Caco-2 (cell line): ENCODE measurements at regions not wholly inside any gene's neighbourhood (a gene's known extent, or its start where the extent isn't known, plus 50 kb on each side); places are given as distances from the start of the nearest gene placed in this dataset.

ENCODE experiments used
- BruUV-seq: library from RNA; stranded (reverse); fragments of 400-500 nt; replicated peaks from 2 replicates; lab custom pipeline; 2021; lab: Mats Ljungman, UMichigan
- CTCF ChIA-PET: fragments of 300-600 bp; sonication (Branson Sonifier 250); formaldehyde crosslinking; loops from one replicate; lab custom pipeline; 2022; ENCODE audit warnings: antibody characterized with exemption; lab: Charles Lee
- POLR2A ChIA-PET: fragments of 300-600 bp; sonication (Branson Sonifier 250); formaldehyde crosslinking; loops from one replicate; lab custom pipeline; 2022; ENCODE audit warnings: antibody characterized with exemption; lab: Charles Lee
- DNase-seq, 2 experiments: peaks; one replicate each; pipeline versions ENCODE4 v3.0.0 to v3.0.0-alpha.2; 2020 to 2022
- H3K27me3 ChIP-seq: replicated peaks from 2 replicates; pipeline ENCODE4 v1.6.0; 2011; ENCODE audit warnings: low read length; ENCODE audit not compliant: control insufficient read depth, insufficient read depth
- H3K36me3 ChIP-seq: 2 replicates; pipeline ENCODE4 v1.5.1; 2011; ENCODE audit warnings: low read length; ENCODE audit not compliant: control insufficient read depth, insufficient read depth
- H3K4me1 ChIP-seq: fragments of 250-450 bp; sonication (Bioruptor Pico); 2 replicates; pipeline ENCODE4 v1.5.1; 2020; ENCODE audit warnings: mild to moderate bottlenecking
- H3K4me3 ChIP-seq: 2 replicates; pipeline ENCODE4 v1.5.1; 2011; ENCODE audit warnings: low read depth, mild to moderate bottlenecking, control low read depth, low read length
- H3K9me3 ChIP-seq: fragments of 250-450 bp; sonication (Bioruptor Pico); 2 replicates; pipeline ENCODE4 v1.5.1; 2020; ENCODE audit warnings: mild to moderate bottlenecking, moderate library complexity
- H3K27ac Mint-ChIP-seq: one replicate; pipeline ENCODE4 v1.8.0; 2022; ENCODE audit warnings: mixed read lengths; ENCODE audit not compliant: unreplicated experiment
- H3K27me3 Mint-ChIP-seq: one replicate; pipeline ENCODE4 v1.8.0; 2022; ENCODE audit warnings: mixed read lengths; ENCODE audit not compliant: insufficient read depth, unreplicated experiment
- H3K36me3 Mint-ChIP-seq: one replicate; pipeline ENCODE4 v1.8.0; 2022; ENCODE audit warnings: mild to moderate bottlenecking, mixed read lengths; ENCODE audit not compliant: insufficient read depth, unreplicated experiment
- H3K4me1 Mint-ChIP-seq: one replicate; pipeline ENCODE4 v1.8.0; 2022; ENCODE audit warnings: low read depth, mixed read lengths; ENCODE audit not compliant: unreplicated experiment
- H3K4me3 Mint-ChIP-seq: one replicate; pipeline ENCODE4 v1.8.0; 2022; ENCODE audit warnings: mild to moderate bottlenecking, moderate library complexity, mixed read lengths; ENCODE audit not compliant: unreplicated experiment
- H3K9me3 Mint-ChIP-seq: one replicate; pipeline ENCODE4 v1.8.0; 2022; ENCODE audit warnings: mixed read lengths; ENCODE audit not compliant: unreplicated experiment
- intact Hi-C: fragments of 100-400 bp; cut with micrococcal nuclease; formaldehyde crosslinking; loops from one replicate; pipeline ENCODE4 v1.10.0; 2022; ENCODE audit not compliant: unreplicated experiment
- TF ChIP-seq, protein P1 (sequence below), 2 experiments: fragments of 200-600 bp in 1 of 2; IDR thresholded peaks; 1 replicate in 1 of 2; 2 replicates in 1 of 2; pipeline versions ENCODE4 v1.5.1 to v1.8.0; 2011 to 2022; ENCODE audit warnings: antibody characterized with exemption in 1 of 2, control low read depth in 1 of 2, inconsistent platforms in 1 of 2, low read depth in 1 of 2, low read length in 1 of 2, mild to moderate bottlenecking in 1 of 2, moderate library complexity in 1 of 2; ENCODE audit not compliant: insufficient read depth in 1 of 2, severe bottlenecking in 1 of 2, unreplicated experiment in 1 of 2

- Mint-ChIP-seq H3K4me1 (no peaks in the 10 kb centered on the region), H3K27ac (no peak overlapping the region), H3K4me3 (no peak overlapping the region), H3K9me3 (no peaks in the 10 kb centered on the region), H3K27me3 (peaks cover 19% of the 10 kb centered on the region), H3K36me3 (no peaks in the 10 kb centered on the region)
- H3K4me1 ChIP-seq = no peaks in the 10 kb centered on the region
- no peaks in the 10 kb centered on the region for H3K27me3 ChIP-seq
- TF ChIP-seq, protein P1, sequence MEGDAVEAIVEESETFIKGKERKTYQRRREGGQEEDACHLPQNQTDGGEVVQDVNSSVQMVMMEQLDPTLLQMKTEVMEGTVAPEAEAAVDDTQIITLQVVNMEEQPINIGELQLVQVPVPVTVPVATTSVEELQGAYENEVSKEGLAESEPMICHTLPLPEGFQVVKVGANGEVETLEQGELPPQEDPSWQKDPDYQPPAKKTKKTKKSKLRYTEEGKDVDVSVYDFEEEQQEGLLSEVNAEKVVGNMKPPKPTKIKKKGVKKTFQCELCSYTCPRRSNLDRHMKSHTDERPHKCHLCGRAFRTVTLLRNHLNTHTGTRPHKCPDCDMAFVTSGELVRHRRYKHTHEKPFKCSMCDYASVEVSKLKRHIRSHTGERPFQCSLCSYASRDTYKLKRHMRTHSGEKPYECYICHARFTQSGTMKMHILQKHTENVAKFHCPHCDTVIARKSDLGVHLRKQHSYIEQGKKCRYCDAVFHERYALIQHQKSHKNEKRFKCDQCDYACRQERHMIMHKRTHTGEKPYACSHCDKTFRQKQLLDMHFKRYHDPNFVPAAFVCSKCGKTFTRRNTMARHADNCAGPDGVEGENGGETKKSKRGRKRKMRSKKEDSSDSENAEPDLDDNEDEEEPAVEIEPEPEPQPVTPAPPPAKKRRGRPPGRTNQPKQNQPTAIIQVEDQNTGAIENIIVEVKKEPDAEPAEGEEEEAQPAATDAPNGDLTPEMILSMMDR (IDR thresholded peaks at IDR 0.05; ENCODE audit: insufficient read depth in 1 of 2, low read depth in 1 of 2, low read length in 1 of 2, severe bottlenecking in 1 of 2, unreplicated experiment in 1 of 2) = no peak
- H3K4me3 ChIP-seq = no peak overlapping the region
- BruUV-seq = no TSS peak
- POLR2A ChIA-PET = no interaction called here
- H3K36me3 ChIP-seq = no peaks in the 10 kb centered on the region
- no peak for DNase-seq
- H3K9me3 ChIP-seq = no peaks in the 10 kb centered on the region
- CTCF ChIA-PET = no interaction called here
- intact Hi-C loops = no loop called here
Observed at GRCh38 chr1:57996400-57996799, 550.1 kb downstream of the OMA1 start.

GRCh38 chr1:57991289-57991688 is 555.2 kb downstream of the OMA1 start:
- Mint-ChIP-seq H3K4me1 (no peaks in the 10 kb centered on the region), H3K27ac (no peak overlapping the region), H3K4me3 (no peak overlapping the region), H3K36me3 (no peaks in the 10 kb centered on the region), H3K9me3 (no peaks in the 10 kb centered on the region), H3K27me3 (peaks cover 10% of the 10 kb centered on the region)
- TF ChIP-seq, protein P1 (IDR thresholded peaks at IDR 0.05; ENCODE audit: insufficient read depth in 1 of 2, low read depth in 1 of 2, low read length in 1 of 2, severe bottlenecking in 1 of 2, unreplicated experiment in 1 of 2) = no peak
- no peaks in the 10 kb centered on the region for H3K27me3 ChIP-seq
- H3K4me3 ChIP-seq = no peak overlapping the region
- no peaks in the 10 kb centered on the region for H3K36me3 ChIP-seq
- no peaks in the 10 kb centered on the region for H3K9me3 ChIP-seq
- ChIA-PET POLR2A (no interaction called here), CTCF (no interaction called here)
- no peaks in the 10 kb centered on the region for H3K4me1 ChIP-seq
- intact Hi-C loops = no loop called here
- BruUV-seq = no TSS peak
- DNase-seq = no peak

DNA sequence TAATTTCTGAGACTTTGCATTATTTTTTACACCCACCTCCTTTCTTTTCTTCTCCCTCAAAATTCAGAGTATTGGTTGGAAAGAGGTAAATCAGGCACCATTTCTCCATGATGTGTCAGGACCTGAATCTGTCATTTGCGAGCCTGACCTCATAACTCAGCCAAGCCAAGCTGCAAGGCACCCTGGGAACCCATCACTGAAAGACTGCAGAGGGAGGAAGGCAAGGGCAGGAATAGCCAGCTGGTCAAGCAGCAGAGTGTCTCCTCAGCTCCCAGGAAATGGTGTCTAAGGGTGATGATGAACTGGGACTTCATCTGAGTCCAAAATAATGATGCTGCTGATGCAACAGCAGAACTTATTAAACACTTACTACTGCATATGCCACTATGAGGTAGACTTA is 556.6 kb downstream of the OMA1 start:
- intact Hi-C loops = no loop called here
- H3K9me3 Mint-ChIP-seq = no peaks in the 10 kb centered on the region
- H3K4me1 Mint-ChIP-seq = no peaks in the 10 kb centered on the region
- DNase-seq = no peak
- H3K4me3 Mint-ChIP-seq = no peak overlapping the region
- no peak overlapping the region for H3K27ac Mint-ChIP-seq
- TF ChIP-seq, protein P1 (IDR thresholded peaks at IDR 0.05; ENCODE audit: insufficient read depth in 1 of 2, low read depth in 1 of 2, low read length in 1 of 2, severe bottlenecking in 1 of 2, unreplicated experiment in 1 of 2) = no peak
- Histone ChIP-seq H3K36me3 (no peaks in the 10 kb centered on the region), H3K4me1 (no peaks in the 10 kb centered on the region), H3K4me3 (no peak overlapping the region), H3K9me3 (no peaks in the 10 kb centered on the region), H3K27me3 (no peaks in the 10 kb centered on the region)
- BruUV-seq = no TSS peak
- ChIA-PET CTCF (no interaction called here), POLR2A (no interaction called here)
- peaks cover 8% of the 10 kb centered on the region for H3K27me3 Mint-ChIP-seq
- H3K36me3 Mint-ChIP-seq = no peaks in the 10 kb centered on the region
